Vagina (tissue), 2 donors: ENCODE measurements at regions not wholly inside any gene's neighbourhood (a gene's known extent, or its start where the extent isn't known, plus 50 kb on each side); places are given as distances from the start of the nearest gene placed in this dataset.

Source experiments
- CTCF ChIP-seq, 3 experiments: fragments of 450-650 bp in 2 of 3; fragments of 200-600 bp in 1 of 3; sonication (generic) in 1 of 3; IDR thresholded peaks; one replicate each; pipeline ENCODE4 v1.5.1; 2017 to 2019; ENCODE audit warnings: antibody characterized with exemption in 3 of 3, mild to moderate bottlenecking in 2 of 3, moderate library complexity in 2 of 3
- POLR2A ChIP-seq, 2 donors: fragments of 450-650 bp; IDR thresholded peaks; one replicate each; pipeline ENCODE4 v1.6.1; 2017; ENCODE audit warnings: antibody characterized with exemption in 2 of 2, mild to moderate bottlenecking in 2 of 2, moderate library complexity in 2 of 2
- POLR2AphosphoS5 ChIP-seq, 2 donors: sonication (generic); formaldehyde crosslinking; IDR thresholded peaks; one replicate each; pipeline ENCODE4 v1.9.0; 2017; ENCODE audit warnings: antibody characterized with exemption in 2 of 2, mild to moderate bottlenecking in 2 of 2, low read depth in 1 of 2; ENCODE audit not compliant: insufficient read depth in 1 of 2

- TF ChIP-seq CTCF (IDR thresholded peaks at IDR 0.05) = no peak
- no peak for TF ChIP-seq POLR2AphosphoS5 (IDR thresholded peaks at IDR 0.05; ENCODE audit: insufficient read depth in 1 of 2, low read depth in 1 of 2)
- no peak for TF ChIP-seq POLR2A (IDR thresholded peaks at IDR 0.05)
Measured at GRCh38 chr6:86619428-86619827, 317.9 kb upstream of the HTR1E start.
